ENCODE measurements at regions not wholly inside any gene's neighbourhood (a gene's known extent, or its start where the extent isn't known, plus 50 kb on each side); places are given as distances from the start of the nearest gene placed in this dataset.

GRCh38 chr22:49545606-49546005, 282.1 kb downstream of the BRD1 start:
- TF ChIP-seq EZH2phosphoT487 (IDR thresholded peaks at IDR 0.05; ENCODE audit: borderline replicate concordance) (no peak), CTCF (conservative IDR thresholded peaks at IDR 0.05; ENCODE audit: low read length) (no peak)
- Histone ChIP-seq H3K4me2 (ENCODE audit: low read depth, low read length, poor library complexity, severe bottlenecking) (no peak overlapping the region), H3K9me3 (ENCODE audit: insufficient read depth, low read depth, low read length) (no peaks in the 10 kb centered on the region), H4K20me1 (ENCODE audit: insufficient read depth, low read length, poor library complexity, severe bottlenecking) (no peaks in the 10 kb centered on the region), H3F3A (ENCODE audit: low read depth) (no peaks in the 10 kb centered on the region), H3K4me1 (ENCODE audit: insufficient read depth, low read length, poor library complexity, severe bottlenecking) (peaks cover 4% of the 10 kb centered on the region), H3K79me2 (ENCODE audit: insufficient read depth, low read length) (no peaks in the 10 kb centered on the region), H3K9ac (ENCODE audit: low read depth, low read length, poor library complexity, severe bottlenecking) (no peak overlapping the region), H3K9me2 (replicated peaks; ENCODE audit: low read depth, low read length) (no peaks in the 10 kb centered on the region), H3K36me3 (ENCODE audit: insufficient read depth, low read length) (no peaks in the 10 kb centered on the region), H2AFZ (ENCODE audit: low read length) (no peak overlapping the region), H3K4me3 (ENCODE audit: low read length, poor library complexity, severe bottlenecking) (no peak overlapping the region), H3K27me3 (ENCODE audit: insufficient read depth, low read length, poor library complexity, severe bottlenecking) (no peaks in the 10 kb centered on the region)

GRCh38 chr22:49544286-49544685, 283.4 kb downstream of the BRD1 start:
- H3K9me2 ChIP-seq (replicated peaks; ENCODE audit: low read depth, low read length), result no peaks in the 10 kb centered on the region
- no peak overlapping the region for H3K4me3 ChIP-seq (ENCODE audit: low read length, poor library complexity, severe bottlenecking)
- H2AFZ ChIP-seq (ENCODE audit: low read length), result no peak overlapping the region
- no peaks in the 10 kb centered on the region for H3K36me3 ChIP-seq (ENCODE audit: insufficient read depth, low read length)
- H3K9ac ChIP-seq (ENCODE audit: low read depth, low read length, poor library complexity, severe bottlenecking), result no peak overlapping the region
- H3K4me1 ChIP-seq (ENCODE audit: insufficient read depth, low read length, poor library complexity, severe bottlenecking), result peaks cover 11% of the 10 kb centered on the region
- H3K4me2 ChIP-seq (ENCODE audit: low read depth, low read length, poor library complexity, severe bottlenecking), result no peak overlapping the region
- H3K79me2 ChIP-seq (ENCODE audit: insufficient read depth, low read length), result no peaks in the 10 kb centered on the region
- no peaks in the 10 kb centered on the region for H4K20me1 ChIP-seq (ENCODE audit: insufficient read depth, low read length, poor library complexity, severe bottlenecking)
- no peaks in the 10 kb centered on the region for H3F3A ChIP-seq (ENCODE audit: low read depth)
- TF ChIP-seq EZH2phosphoT487 (IDR thresholded peaks at IDR 0.05; ENCODE audit: borderline replicate concordance), result no peak
- no peak for TF ChIP-seq CTCF (conservative IDR thresholded peaks at IDR 0.05; ENCODE audit: low read length)
- H3K27me3 ChIP-seq (ENCODE audit: insufficient read depth, low read length, poor library complexity, severe bottlenecking), result no peaks in the 10 kb centered on the region
- no peaks in the 10 kb centered on the region for H3K9me3 ChIP-seq (ENCODE audit: insufficient read depth, low read depth, low read length)

GRCh38 chr22:49543876-49544275, 283.8 kb downstream of the BRD1 start:
- Histone ChIP-seq H3K9me3 (ENCODE audit: insufficient read depth, low read depth, low read length) (no peaks in the 10 kb centered on the region), H3K4me3 (ENCODE audit: low read length, poor library complexity, severe bottlenecking) (no peak overlapping the region), H3K9me2 (replicated peaks; ENCODE audit: low read depth, low read length) (no peaks in the 10 kb centered on the region), H3F3A (ENCODE audit: low read depth) (no peaks in the 10 kb centered on the region), H3K36me3 (ENCODE audit: insufficient read depth, low read length) (no peaks in the 10 kb centered on the region; the same call in 1 of the 2 replicates), H4K20me1 (ENCODE audit: insufficient read depth, low read length, poor library complexity, severe bottlenecking) (no peaks in the 10 kb centered on the region), H3K4me1 (ENCODE audit: insufficient read depth, low read length, poor library complexity, severe bottlenecking) (peaks cover 12% of the 10 kb centered on the region), H3K9ac (ENCODE audit: low read depth, low read length, poor library complexity, severe bottlenecking) (no peak overlapping the region), H3K27me3 (ENCODE audit: insufficient read depth, low read length, poor library complexity, severe bottlenecking) (no peaks in the 10 kb centered on the region), H3K79me2 (ENCODE audit: insufficient read depth, low read length) (no peaks in the 10 kb centered on the region), H2AFZ (ENCODE audit: low read length) (no peak overlapping the region), H3K4me2 (ENCODE audit: low read depth, low read length, poor library complexity, severe bottlenecking) (no peak overlapping the region)
- TF ChIP-seq CTCF (conservative IDR thresholded peaks at IDR 0.05; ENCODE audit: low read length), result no peak
- TF ChIP-seq EZH2phosphoT487 (IDR thresholded peaks at IDR 0.05; ENCODE audit: borderline replicate concordance), result no peak
